ENCODE measurements at regions not wholly inside any gene's neighbourhood (a gene's known extent, or its start where the extent isn't known, plus 50 kb on each side); places are given as distances from the start of the nearest gene placed in this dataset.

- intact Hi-C loops (cut with micrococcal nuclease) = no loop called here
- Histone ChIP-seq H3K9me2 (ENCODE audit: insufficient read depth) (no peaks in the 10 kb centered on the region), H4K20me1 (ENCODE audit: insufficient read depth) (no peaks in the 10 kb centered on the region), H3K4me3 (replicated peaks in 1 of 2; ENCODE audit: low read depth in 1 of 2, low read length in 2 of 2) (no peak overlapping the region), H3K4me2 (ENCODE audit: low read length) (no peak overlapping the region), H3K79me2 (ENCODE audit: insufficient read depth, low read length) (no peaks in the 10 kb centered on the region), H3K9me3 (ENCODE audit: control insufficient read depth in 1 of 2, insufficient read depth in 1 of 2, low read depth in 1 of 2, low read length in 2 of 2) (no peaks in the 10 kb centered on the region; a peak in 1 of 4 replicates), H3K4me1 (ENCODE audit: control insufficient read depth in 1 of 2, insufficient read depth in 2 of 2, low read length in 2 of 2) (no peaks in the 10 kb centered on the region), H3K27me3 (ENCODE audit: insufficient read depth, low read length) (no peaks in the 10 kb centered on the region), H3K9ac (ENCODE audit: low read length) (no peak overlapping the region), H3K36me3 (ENCODE audit: control insufficient read depth in 1 of 2, insufficient read depth in 2 of 2, low read length in 2 of 2) (no peaks in the 10 kb centered on the region), H2AFZ (ENCODE audit: low read depth, low read length, poor library complexity, severe bottlenecking) (no peak overlapping the region), H3K27ac (ENCODE audit: low read depth, low read length) (no peak overlapping the region)
- ChIA-PET RAD21 (ENCODE audit: low non-redundant PET in 1 of 2, low total read pairs in 2 of 2, uncharacterized antibody in 2 of 2, unreplicated experiment in 2 of 2) (no interaction called here), CTCF (no interaction called here), POLR2A (no interaction called here)
- TF ChIP-seq ATF3 (IDR thresholded peaks at IDR 0.05) = no peak
- TF ChIP-seq TCF7L2 (IDR thresholded peaks at IDR 0.05; ENCODE audit: borderline replicate concordance, extremely low read depth, insufficient read depth, insufficient read length) = no peak
- TF ChIP-seq POLR2AphosphoS5 (IDR thresholded peaks at IDR 0.05; ENCODE audit: low read depth, low read length) = no peak
- TF ChIP-seq ELF1 (IDR thresholded peaks at IDR 0.05; ENCODE audit: borderline replicate concordance, low read depth) = no peak
- TF ChIP-seq JUND (IDR thresholded peaks at IDR 0.05) = no peak
- no peak for TF ChIP-seq YY1 (IDR thresholded peaks at IDR 0.05; ENCODE audit: extremely low read depth, insufficient replicate concordance, low read depth, low read length)
- TF ChIP-seq EZH2phosphoT487 (IDR thresholded peaks at IDR 0.05; ENCODE audit: borderline replicate concordance) = no peak
- no peak for TF ChIP-seq CEBPB (IDR thresholded peaks at IDR 0.05; ENCODE audit: low read depth)
- TF ChIP-seq EZH2 (IDR thresholded peaks at IDR 0.05) = no peak
- TF ChIP-seq SRF (IDR thresholded peaks at IDR 0.05; ENCODE audit: low read depth) = no peak
- TF ChIP-seq REST (IDR thresholded peaks at IDR 0.05; ENCODE audit: low read depth) = no peak
- no peak for TF ChIP-seq SIN3A (IDR thresholded peaks at IDR 0.05; ENCODE audit: low read depth)
- no peak for TF ChIP-seq RAD21 (IDR thresholded peaks at IDR 0.05; ENCODE audit: low read depth)
- no TSS peak for BruUV-seq (replicated peaks)
- ATAC-seq (no peak), DNase-seq (ENCODE audit: low read depth, low spot score) (no peak)
Observed at GRCh38 chr13:103403148-103403740, 337.0 kb upstream of the SLC10A2 start.

Data from HCT116 (cell line).